ENCODE measurements at regions not wholly inside any gene's neighbourhood (a gene's known extent, or its start where the extent isn't known, plus 50 kb on each side); places are given as distances from the start of the nearest gene placed in this dataset.

DNA sequence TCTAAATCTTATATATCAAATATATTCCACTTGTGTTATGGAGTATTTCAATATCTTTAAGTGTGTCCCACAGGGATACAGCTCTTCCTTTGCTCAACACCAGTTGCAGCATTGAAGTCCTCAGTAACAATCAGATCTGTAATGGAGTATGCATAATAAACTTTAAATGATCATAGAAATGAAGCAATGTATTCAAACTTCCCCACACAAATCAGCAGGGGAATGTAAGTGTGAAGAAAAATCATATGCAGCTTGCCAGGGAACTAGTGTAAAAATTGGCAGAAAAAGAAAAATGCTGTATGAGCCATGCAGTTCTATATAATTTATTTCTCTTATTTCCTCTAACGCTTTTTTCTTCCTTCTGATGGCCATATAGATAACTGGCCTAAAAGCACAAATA is 444.3 kb upstream of the VSTM2A start:
- TF ChIP-seq POLR2A (IDR thresholded peaks at IDR 0.05; ENCODE audit: low read depth, low read length) (no peak), POU2F2 (IDR thresholded peaks at IDR 0.05; ENCODE audit: low read depth, low read length) (no peak)
